ENCODE measurements at regions not wholly inside any gene's neighbourhood (a gene's known extent, or its start where the extent isn't known, plus 50 kb on each side); places are given as distances from the start of the nearest gene placed in this dataset.

- TF ChIP-seq CTCF (IDR thresholded peaks at IDR 0.05) (no peak), POLR2A (IDR thresholded peaks at IDR 0.05) (no peak)
Observed at GRCh38 chr13:48816700-48817099, 159.0 kb upstream of the FNDC3A start.

Measured in uterus (tissue), 2 donors.